Calu3 (cell line): ENCODE measurements at regions not wholly inside any gene's neighbourhood (a gene's known extent, or its start where the extent isn't known, plus 50 kb on each side); places are given as distances from the start of the nearest gene placed in this dataset.
"Not testable (repeated sequence)": the region's sequence is repeated elsewhere in the genome, so short reads cannot be mapped to it uniquely, and the experiment has no call there.

ENCODE experiments used
- BruUV-seq: library from RNA; stranded (reverse); fragments of 400-500 nt; replicated peaks from 2 replicates; lab custom pipeline; 2021; lab: Mats Ljungman, UMichigan
- CTCF ChIA-PET: fragments of 300-600 bp; sonication (Branson Sonifier 250); formaldehyde crosslinking; loops from one replicate; lab custom pipeline; 2022; ENCODE audit warnings: antibody characterized with exemption; lab: Charles Lee
- DNase-seq: peaks from one replicate; pipeline ENCODE4 v3.0.0; 2022
- H3K27ac Mint-ChIP-seq: one replicate; pipeline ENCODE4 v1.8.0; 2022; ENCODE audit warnings: mixed read lengths; ENCODE audit not compliant: unreplicated experiment
- H3K27me3 Mint-ChIP-seq: one replicate; pipeline ENCODE4 v1.8.0; 2022; ENCODE audit warnings: mixed read lengths; ENCODE audit not compliant: unreplicated experiment
- H3K36me3 Mint-ChIP-seq: one replicate; pipeline ENCODE4 v1.8.0; 2022; ENCODE audit warnings: mild to moderate bottlenecking, moderate library complexity, mixed read lengths; ENCODE audit not compliant: insufficient read depth, unreplicated experiment
- H3K4me1 Mint-ChIP-seq: one replicate; pipeline ENCODE4 v1.8.0; 2022; ENCODE audit warnings: mild to moderate bottlenecking, low read depth, mixed read lengths; ENCODE audit not compliant: unreplicated experiment
- H3K4me3 Mint-ChIP-seq: one replicate; pipeline ENCODE4 v1.8.0; 2022; ENCODE audit warnings: mild to moderate bottlenecking, low read depth, moderate library complexity, mixed read lengths; ENCODE audit not compliant: unreplicated experiment
- H3K9me3 Mint-ChIP-seq: one replicate; pipeline ENCODE4 v1.8.0; 2022; ENCODE audit warnings: low read depth, mixed read lengths; ENCODE audit not compliant: unreplicated experiment
- CTCF ChIP-seq: fragments of 200-600 bp; IDR thresholded peaks from one replicate; pipeline ENCODE4 v1.8.0; 2022; ENCODE audit warnings: antibody characterized with exemption; ENCODE audit not compliant: unreplicated experiment
- intact Hi-C: fragments of 100-400 bp; cut with micrococcal nuclease; formaldehyde crosslinking; loops from one replicate; pipeline ENCODE4 v1.10.0; 2022; ENCODE audit not compliant: unreplicated experiment

- no peak overlapping the region for H3K27ac Mint-ChIP-seq
- no TSS peak for BruUV-seq
- peaks cover 7% of the 10 kb centered on the region for H3K9me3 Mint-ChIP-seq
- TF ChIP-seq CTCF: no peak
- no peak overlapping the region for H3K4me3 Mint-ChIP-seq
- no peaks in the 10 kb centered on the region for H3K4me1 Mint-ChIP-seq
- DNase-seq: no peak
- no peaks in the 10 kb centered on the region for H3K27me3 Mint-ChIP-seq
- CTCF ChIA-PET: no interaction called here
- H3K36me3 Mint-ChIP-seq: no peaks in the 10 kb centered on the region
- intact Hi-C loops: no loop called here
Measured at GRCh38 chr13:22874839-22875238, 305.9 kb upstream of the SGCG start.

- intact Hi-C loops: no loop called here
- CTCF ChIA-PET: no interaction called here
Measured at GRCh38 chr13:22877421-22877820, 303.4 kb upstream of the SGCG start.

GRCh38 chr13:22880741-22881720, 299.7 kb upstream of the SGCG start:
- BruUV-seq: no TSS peak
- intact Hi-C loops: no loop called here
- Mint-ChIP-seq H3K9me3 (peaks cover 2% of the 10 kb centered on the region), H3K4me3 (no peak overlapping the region), H3K27ac (no peak overlapping the region), H3K27me3 (no peaks in the 10 kb centered on the region), H3K36me3 (no peaks in the 10 kb centered on the region), H3K4me1 (peaks cover 8% of the 10 kb centered on the region)
- no peak for DNase-seq
- TF ChIP-seq CTCF: no peak
- CTCF ChIA-PET: no interaction called here

More at GRCh38 chr13:22877421-22877820, 303.4 kb upstream of the SGCG start:
- no peak for TF ChIP-seq CTCF
- H3K36me3 Mint-ChIP-seq: no peaks in the 10 kb centered on the region
- no peak overlapping the region for H3K4me3 Mint-ChIP-seq
- no peak for DNase-seq
- no TSS peak for BruUV-seq
- no peaks in the 10 kb centered on the region for H3K4me1 Mint-ChIP-seq
- H3K27ac Mint-ChIP-seq: no peak overlapping the region
- peaks cover 6% of the 10 kb centered on the region for H3K9me3 Mint-ChIP-seq
- H3K27me3 Mint-ChIP-seq: no peaks in the 10 kb centered on the region

GRCh38 chr13:22881721-22882608, 298.8 kb upstream of the SGCG start:
- BruUV-seq, H3K9me3 Mint-ChIP-seq, H3K27ac Mint-ChIP-seq, CTCF ChIA-PET, H3K27me3 Mint-ChIP-seq, intact Hi-C loops, DNase-seq, H3K4me3 Mint-ChIP-seq, H3K36me3 Mint-ChIP-seq, H3K4me1 Mint-ChIP-seq: not testable (repeated sequence)
